Neural progenitor cell (in vitro differentiated cells): ENCODE measurements at regions not wholly inside any gene's neighbourhood (a gene's known extent, or its start where the extent isn't known, plus 50 kb on each side); places are given as distances from the start of the nearest gene placed in this dataset.

Source experiments
- DNase-seq: peaks from one replicate; pipeline ENCODE4 v3.0.0-alpha.2; 2016; ENCODE audit warnings: low spot score
- H2AFZ ChIP-seq: fragments of 200-600 bp; sonication (generic); replicated peaks from 2 replicates; pipeline ENCODE4 v1.6.1; 2016; ENCODE audit warnings: antibody characterized with exemption
- H3F3A ChIP-seq: fragments of 200-600 bp; sonication (generic); 2 replicates; pipeline ENCODE4 v1.6.1; 2016; ENCODE audit warnings: antibody characterized with exemption, low read depth
- H3K27ac ChIP-seq: fragments of 200-600 bp; sonication (generic); 2 replicates; pipeline ENCODE4 v1.5.1; 2016; ENCODE audit warnings: mild to moderate bottlenecking
- H3K27me3 ChIP-seq: fragments of 200-600 bp; sonication (generic); 2 replicates; pipeline ENCODE4 v1.6.1; 2016; ENCODE audit warnings: mild to moderate bottlenecking, moderate library complexity
- H3K36me3 ChIP-seq: fragments of 200-600 bp; sonication (generic); 2 replicates; pipeline ENCODE4 v1.5.1; 2016
- H3K4me1 ChIP-seq: fragments of 200-600 bp; sonication (generic); 2 replicates; pipeline ENCODE4 v1.6.1; 2016; ENCODE audit warnings: mixed run types
- H3K4me2 ChIP-seq: fragments of 200-600 bp; sonication (generic); 2 replicates; pipeline ENCODE4 v1.6.1; 2016
- H3K4me3 ChIP-seq: fragments of 200-600 bp; sonication (generic); 2 replicates; pipeline ENCODE4 v1.5.1; 2016
- H3K79me2 ChIP-seq: fragments of 200-600 bp; sonication (generic); 2 replicates; pipeline ENCODE4 v1.6.1; 2016; ENCODE audit warnings: low read depth
- H3K9ac ChIP-seq: fragments of 200-600 bp; sonication (generic); 2 replicates; pipeline ENCODE4 v1.6.1; 2016
- H3K9me3 ChIP-seq: fragments of 200-600 bp; sonication (generic); 2 replicates; pipeline ENCODE4 v1.5.1; 2016; ENCODE audit warnings: low read depth
- H4K20me1 ChIP-seq: fragments of 200-600 bp; sonication (generic); 2 replicates; pipeline ENCODE4 v1.6.1; 2016; ENCODE audit warnings: low read depth
- H3K27ac Mint-ChIP-seq: 3 replicates; pipeline ENCODE4 v1.8.0; 2021; ENCODE audit warnings: mixed read lengths
- H3K27me3 Mint-ChIP-seq: 2 replicates; pipeline ENCODE4 v1.8.0; 2022; ENCODE audit warnings: low read depth, mild to moderate bottlenecking, inconsistent platforms, moderate library complexity, mixed read lengths; ENCODE audit not compliant: insufficient read depth
- H3K36me3 Mint-ChIP-seq: 3 replicates; pipeline ENCODE4 v1.8.0; 2021; ENCODE audit warnings: mixed read lengths
- H3K4me1 Mint-ChIP-seq: 3 replicates; pipeline ENCODE4 v1.8.0; 2021; ENCODE audit warnings: mixed read lengths
- H3K4me3 Mint-ChIP-seq: 3 replicates; pipeline ENCODE4 v1.8.0; 2021; ENCODE audit warnings: mild to moderate bottlenecking, moderate library complexity, mixed read lengths
- H3K9me3 Mint-ChIP-seq: 3 replicates; pipeline ENCODE4 v1.8.0; 2020; ENCODE audit warnings: mixed read lengths
- EZH2 ChIP-seq: fragments of 200-600 bp; sonication (generic); IDR thresholded peaks from 2 replicates; pipeline ENCODE4 v1.6.1; 2017; ENCODE audit warnings: antibody characterized with exemption, mild to moderate bottlenecking, moderate library complexity
- EZH2phosphoT487 ChIP-seq: fragments of 200-600 bp; sonication (generic); IDR thresholded peaks from 2 replicates; pipeline ENCODE4 v1.6.1; 2017; ENCODE audit warnings: antibody characterized with exemption
- TF ChIP-seq, protein P1 (sequence below): fragments of 200-600 bp; sonication (generic); IDR thresholded peaks from 2 replicates; pipeline ENCODE4 v1.5.1; 2017; ENCODE audit warnings: antibody characterized with exemption, mild to moderate bottlenecking

GRCh38 chr5:124467745-124468144 is 278.7 kb downstream of the ZNF608 start:
- no peak overlapping the region for H3K27ac Mint-ChIP-seq
- Histone ChIP-seq H3K4me2 (no peak overlapping the region), H3K79me2 (no peaks in the 10 kb centered on the region), H2AFZ (no peak overlapping the region), H3K9ac (no peak overlapping the region), H3K36me3 (no peaks in the 10 kb centered on the region), H3K4me1 (peaks cover 35% of the 10 kb centered on the region), H3K27me3 (no peaks in the 10 kb centered on the region), H4K20me1 (no peaks in the 10 kb centered on the region), H3K9me3 (no peaks in the 10 kb centered on the region), H3K27ac (no peak overlapping the region), H3K4me3 (no peak overlapping the region), H3F3A (peaks cover 23% of the 10 kb centered on the region)
- H3K4me1 Mint-ChIP-seq: peaks cover 43% of the 10 kb centered on the region
- H3K4me3 Mint-ChIP-seq: no peak overlapping the region
- peaks cover 12% of the 10 kb centered on the region for H3K9me3 Mint-ChIP-seq
- peaks cover 2% of the 10 kb centered on the region for H3K27me3 Mint-ChIP-seq
- no peaks in the 10 kb centered on the region for H3K36me3 Mint-ChIP-seq
- DNase-seq: no peak
- TF ChIP-seq, protein P1, sequence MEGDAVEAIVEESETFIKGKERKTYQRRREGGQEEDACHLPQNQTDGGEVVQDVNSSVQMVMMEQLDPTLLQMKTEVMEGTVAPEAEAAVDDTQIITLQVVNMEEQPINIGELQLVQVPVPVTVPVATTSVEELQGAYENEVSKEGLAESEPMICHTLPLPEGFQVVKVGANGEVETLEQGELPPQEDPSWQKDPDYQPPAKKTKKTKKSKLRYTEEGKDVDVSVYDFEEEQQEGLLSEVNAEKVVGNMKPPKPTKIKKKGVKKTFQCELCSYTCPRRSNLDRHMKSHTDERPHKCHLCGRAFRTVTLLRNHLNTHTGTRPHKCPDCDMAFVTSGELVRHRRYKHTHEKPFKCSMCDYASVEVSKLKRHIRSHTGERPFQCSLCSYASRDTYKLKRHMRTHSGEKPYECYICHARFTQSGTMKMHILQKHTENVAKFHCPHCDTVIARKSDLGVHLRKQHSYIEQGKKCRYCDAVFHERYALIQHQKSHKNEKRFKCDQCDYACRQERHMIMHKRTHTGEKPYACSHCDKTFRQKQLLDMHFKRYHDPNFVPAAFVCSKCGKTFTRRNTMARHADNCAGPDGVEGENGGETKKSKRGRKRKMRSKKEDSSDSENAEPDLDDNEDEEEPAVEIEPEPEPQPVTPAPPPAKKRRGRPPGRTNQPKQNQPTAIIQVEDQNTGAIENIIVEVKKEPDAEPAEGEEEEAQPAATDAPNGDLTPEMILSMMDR: no peak
- TF ChIP-seq EZH2 (no peak), EZH2phosphoT487 (no peak)

GRCh38 chr5:124466011-124466410 is 280.4 kb downstream of the ZNF608 start:
- Histone ChIP-seq H3K9ac (no peak overlapping the region), H3F3A (peaks cover 37% of the 10 kb centered on the region), H3K9me3 (no peaks in the 10 kb centered on the region), H3K4me3 (no peak overlapping the region), H3K4me1 (peaks cover 52% of the 10 kb centered on the region), H3K79me2 (no peaks in the 10 kb centered on the region), H3K36me3 (no peaks in the 10 kb centered on the region), H3K4me2 (no peak overlapping the region), H2AFZ (no peak overlapping the region), H4K20me1 (no peaks in the 10 kb centered on the region), H3K27ac (no peak overlapping the region), H3K27me3 (no peaks in the 10 kb centered on the region)
- Mint-ChIP-seq H3K9me3 (peaks cover 10% of the 10 kb centered on the region), H3K27ac (no peak overlapping the region), H3K27me3 (peaks cover 2% of the 10 kb centered on the region), H3K4me3 (no peak overlapping the region), H3K36me3 (no peaks in the 10 kb centered on the region), H3K4me1 (peaks cover 53% of the 10 kb centered on the region)
- TF ChIP-seq EZH2phosphoT487 (no peak), EZH2 (no peak)
- TF ChIP-seq, protein P1: no peak
- DNase-seq: no peak

- no peak for DNase-seq
- no peak overlapping the region for H3K27ac ChIP-seq
- no peak overlapping the region for H3K9ac ChIP-seq
- no peaks in the 10 kb centered on the region for H3K27me3 ChIP-seq
- Mint-ChIP-seq H3K27me3 (peaks cover 7% of the 10 kb centered on the region), H3K36me3 (peaks cover 5% of the 10 kb centered on the region), H3K4me3 (no peak overlapping the region), H3K27ac (no peak overlapping the region), H3K4me1 (peaks cover 50% of the 10 kb centered on the region), H3K9me3 (peaks cover 29% of the 10 kb centered on the region)
- H3K36me3 ChIP-seq: no peaks in the 10 kb centered on the region
- TF ChIP-seq EZH2 (no peak), EZH2phosphoT487 (no peak)
- TF ChIP-seq, protein P1: no peak
- H3K4me1 ChIP-seq: peaks cover 45% of the 10 kb centered on the region
- H3K79me2 ChIP-seq: no peaks in the 10 kb centered on the region
- no peak overlapping the region for H3K4me3 ChIP-seq
- no peak overlapping the region for H2AFZ ChIP-seq
- no peak overlapping the region for H3K4me2 ChIP-seq
- H3F3A ChIP-seq: peaks cover 30% of the 10 kb centered on the region
- no peaks in the 10 kb centered on the region for H4K20me1 ChIP-seq
- H3K9me3 ChIP-seq: no peaks in the 10 kb centered on the region
Observed at GRCh38 chr5:124463851-124464250, 282.6 kb downstream of the ZNF608 start.
